ENCODE measurements at regions not wholly inside any gene's neighbourhood (a gene's known extent, or its start where the extent isn't known, plus 50 kb on each side); places are given as distances from the start of the nearest gene placed in this dataset.

DNA sequence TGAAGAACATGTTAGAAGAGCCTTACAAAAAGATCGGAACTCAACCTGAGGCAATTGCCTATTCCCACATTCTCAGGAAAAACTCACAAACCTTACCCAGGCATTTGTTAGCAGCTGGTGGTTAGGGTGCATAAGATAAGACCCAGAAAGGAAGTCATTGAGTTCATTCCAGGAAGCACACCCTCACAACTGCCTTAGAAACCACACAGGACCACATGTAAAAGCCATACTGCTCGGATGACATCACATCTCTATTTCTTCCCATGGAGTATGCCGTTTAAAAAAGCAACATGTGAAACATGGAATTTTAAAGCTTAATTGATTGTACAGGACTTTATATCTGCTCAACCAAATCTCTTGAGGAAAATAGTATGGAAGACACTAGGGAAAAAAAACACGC is 411.2 kb downstream of the DAD1 start:
- TF ChIP-seq POLR2A (IDR thresholded peaks at IDR 0.05; ENCODE audit: low read depth, low read length) (no peak), POU2F2 (IDR thresholded peaks at IDR 0.05; ENCODE audit: low read depth, low read length) (no peak)
